NB4 (cell line): ENCODE measurements at regions not wholly inside any gene's neighbourhood (a gene's known extent, or its start where the extent isn't known, plus 50 kb on each side); places are given as distances from the start of the nearest gene placed in this dataset.

Experiments
- MYC ChIP-seq: IDR thresholded peaks from 2 replicates; pipeline ENCODE4 v1.6.1; 2011; ENCODE audit warnings: low read depth, low read length
- POLR2A ChIP-seq: IDR thresholded peaks from 2 replicates; pipeline ENCODE4 v1.6.1; 2011; ENCODE audit warnings: mild to moderate bottlenecking; ENCODE audit not compliant: insufficient read length; ENCODE audit errors: extremely low read depth
- TF ChIP-seq, protein P1 (sequence below): IDR thresholded peaks from one replicate; pipeline ENCODE4 v1.5.1; 2012; ENCODE audit warnings: low read depth, low read length

DNA sequence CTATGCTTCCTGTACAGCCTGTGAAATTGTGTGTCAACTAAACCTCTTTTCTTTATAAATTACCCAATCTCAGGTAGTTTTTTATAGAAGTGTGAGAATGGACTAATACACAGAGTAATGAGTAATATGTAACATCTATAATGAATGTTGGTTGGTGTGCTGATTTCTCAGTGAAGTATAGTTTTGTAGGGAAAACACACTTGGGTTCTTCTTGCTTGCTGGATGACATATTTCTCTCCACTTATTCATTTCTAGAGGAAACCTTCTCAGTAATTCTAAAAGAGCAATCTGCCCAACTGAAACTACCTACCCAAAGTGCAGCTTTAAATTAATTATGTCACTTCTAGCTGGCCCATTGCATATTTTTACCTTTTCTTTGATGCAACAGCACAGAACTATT, 81.1 kb upstream of the RORB start:
- TF ChIP-seq POLR2A (no peak), MYC (no peak)
- TF ChIP-seq, protein P1, sequence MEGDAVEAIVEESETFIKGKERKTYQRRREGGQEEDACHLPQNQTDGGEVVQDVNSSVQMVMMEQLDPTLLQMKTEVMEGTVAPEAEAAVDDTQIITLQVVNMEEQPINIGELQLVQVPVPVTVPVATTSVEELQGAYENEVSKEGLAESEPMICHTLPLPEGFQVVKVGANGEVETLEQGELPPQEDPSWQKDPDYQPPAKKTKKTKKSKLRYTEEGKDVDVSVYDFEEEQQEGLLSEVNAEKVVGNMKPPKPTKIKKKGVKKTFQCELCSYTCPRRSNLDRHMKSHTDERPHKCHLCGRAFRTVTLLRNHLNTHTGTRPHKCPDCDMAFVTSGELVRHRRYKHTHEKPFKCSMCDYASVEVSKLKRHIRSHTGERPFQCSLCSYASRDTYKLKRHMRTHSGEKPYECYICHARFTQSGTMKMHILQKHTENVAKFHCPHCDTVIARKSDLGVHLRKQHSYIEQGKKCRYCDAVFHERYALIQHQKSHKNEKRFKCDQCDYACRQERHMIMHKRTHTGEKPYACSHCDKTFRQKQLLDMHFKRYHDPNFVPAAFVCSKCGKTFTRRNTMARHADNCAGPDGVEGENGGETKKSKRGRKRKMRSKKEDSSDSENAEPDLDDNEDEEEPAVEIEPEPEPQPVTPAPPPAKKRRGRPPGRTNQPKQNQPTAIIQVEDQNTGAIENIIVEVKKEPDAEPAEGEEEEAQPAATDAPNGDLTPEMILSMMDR = no peak
